Muscle of leg (tissue), 3 donors: ENCODE measurements at regions not wholly inside any gene's neighbourhood (a gene's known extent, or its start where the extent isn't known, plus 50 kb on each side); places are given as distances from the start of the nearest gene placed in this dataset.

Source experiments
- DNase-seq: peaks from one replicate; pipeline ENCODE4 v3.0.0; 2013
- H3K27ac ChIP-seq: one replicate; pipeline ENCODE4 v1.5.1; 2013; ENCODE audit warnings: mild to moderate bottlenecking, low read length, control low read depth
- H3K27me3 ChIP-seq: one replicate; pipeline ENCODE4 v1.6.1; 2013; ENCODE audit warnings: low read length; ENCODE audit not compliant: control insufficient read depth, insufficient read depth
- H3K36me3 ChIP-seq: one replicate; pipeline ENCODE4 v1.6.1; 2013; ENCODE audit warnings: low read length; ENCODE audit not compliant: control insufficient read depth, insufficient read depth
- H3K4me1 ChIP-seq: one replicate; pipeline ENCODE4 v1.6.1; 2013; ENCODE audit warnings: low read length; ENCODE audit not compliant: control insufficient read depth, insufficient read depth
- H3K4me3 ChIP-seq: one replicate; pipeline ENCODE4 v1.5.1; 2013; ENCODE audit warnings: low read length, control low read depth
- H3K9me3 ChIP-seq: replicated peaks from 2 replicates; pipeline ENCODE4 v1.6.1; 2013; ENCODE audit warnings: low read depth, low read length; ENCODE audit not compliant: control insufficient read depth
- WGBS: methylation state at CpG from one replicate; pipeline ENCODE4 v1.1.5; 2013; ENCODE audit warnings: missing lambda C conversion rate; ENCODE audit not compliant: insufficient coverage; 5-methylcytosine and 5-hydroxymethylcytosine counted together

GRCh38 chr10:129219364-129219763 is 247.7 kb upstream of the MGMT start:
- Histone ChIP-seq H3K36me3 (no peaks in the 10 kb centered on the region), H3K27me3 (no peaks in the 10 kb centered on the region), H3K9me3 (no peaks in the 10 kb centered on the region), H3K4me3 (no peak overlapping the region), H3K27ac (no peak overlapping the region), H3K4me1 (no peaks in the 10 kb centered on the region)
- peak; percentile 40 for DNase-seq
- WGBS: no CpG with 5 or more reads among the region's 5 CpGs

GRCh38 chr10:129222436-129222835 is 244.6 kb upstream of the MGMT start:
- Histone ChIP-seq H3K27ac (no peak overlapping the region), H3K27me3 (no peaks in the 10 kb centered on the region), H3K4me1 (no peaks in the 10 kb centered on the region), H3K36me3 (no peaks in the 10 kb centered on the region), H3K9me3 (no peaks in the 10 kb centered on the region), H3K4me3 (no peak overlapping the region)
- WGBS: no CpG with 5 or more reads among the region's 3 CpGs
- peak; percentile 58 for DNase-seq

- H3K4me1 ChIP-seq: no peaks in the 10 kb centered on the region
- 78% methylated on average over 5 of the region's 6 CpGs for WGBS
- H3K27ac ChIP-seq: no peak overlapping the region
- no peaks in the 10 kb centered on the region for H3K27me3 ChIP-seq
- H3K4me3 ChIP-seq: no peak overlapping the region
- no peak for DNase-seq
- H3K36me3 ChIP-seq: no peaks in the 10 kb centered on the region
- no peaks in the 10 kb centered on the region for H3K9me3 ChIP-seq
These were observed 243.7 kb upstream of the MGMT start for GRCh38 chr10:129223363-129223762.

- H3K36me3 ChIP-seq: no peaks in the 10 kb centered on the region
- H3K4me3 ChIP-seq: no peak overlapping the region
- no peaks in the 10 kb centered on the region for H3K27me3 ChIP-seq
- 100% methylated on average over 3 of the region's 4 CpGs for WGBS
- H3K9me3 ChIP-seq: no peaks in the 10 kb centered on the region
- H3K27ac ChIP-seq: no peak overlapping the region
- no peak for DNase-seq
- no peaks in the 10 kb centered on the region for H3K4me1 ChIP-seq
These were observed 243.0 kb upstream of the MGMT start for GRCh38 chr10:129224065-129224464.

GRCh38 chr10:129231821-129232220 is 235.2 kb upstream of the MGMT start:
- WGBS: 92% methylated on average over 6 of the region's 9 CpGs

GRCh38 chr10:129233351-129234148 is 233.5 kb upstream of the MGMT start:
- WGBS: 78% methylated on average over 11 of the region's 15 CpGs
- Histone ChIP-seq H3K4me3 (no peak overlapping the region), H3K27ac (peak overlapping the region; percentile 25), H3K36me3 (no peaks in the 10 kb centered on the region), H3K27me3 (no peaks in the 10 kb centered on the region), H3K9me3 (no peaks in the 10 kb centered on the region), H3K4me1 (peaks cover 7% of the 10 kb centered on the region)
- DNase-seq: peak; percentile 22

More at GRCh38 chr10:129231821-129232220, 235.2 kb upstream of the MGMT start:
- Histone ChIP-seq H3K27me3 (no peaks in the 10 kb centered on the region), H3K9me3 (no peaks in the 10 kb centered on the region), H3K36me3 (no peaks in the 10 kb centered on the region), H3K4me3 (no peak overlapping the region), H3K27ac (no peak overlapping the region), H3K4me1 (peaks cover 7% of the 10 kb centered on the region)
- no peak for DNase-seq

- Histone ChIP-seq H3K4me1 (peaks cover 7% of the 10 kb centered on the region), H3K9me3 (no peaks in the 10 kb centered on the region), H3K4me3 (no peak overlapping the region), H3K27me3 (no peaks in the 10 kb centered on the region), H3K27ac (no peak overlapping the region), H3K36me3 (no peaks in the 10 kb centered on the region)
- 84% methylated on average over 16 of the region's 17 CpGs for WGBS
- DNase-seq: no peak
These were observed 230.8 kb upstream of the MGMT start for GRCh38 chr10:129236274-129236691.

- no peak overlapping the region for H3K4me3 ChIP-seq
- H3K4me1 ChIP-seq: no peaks in the 10 kb centered on the region
- H3K27me3 ChIP-seq: no peaks in the 10 kb centered on the region
- no peaks in the 10 kb centered on the region for H3K9me3 ChIP-seq
- DNase-seq: peak; percentile 64
- H3K27ac ChIP-seq: no peak overlapping the region
- H3K36me3 ChIP-seq: no peaks in the 10 kb centered on the region
- WGBS: 50% methylated on average over 13 of the region's 14 CpGs
These were observed 225.6 kb upstream of the MGMT start for GRCh38 chr10:129241461-129241860.

GRCh38 chr10:129244298-129244697 is 222.7 kb upstream of the MGMT start:
- WGBS: 98% methylated on average over 9 of the region's 9 CpGs
- no peak for DNase-seq
- Histone ChIP-seq H3K9me3 (no peaks in the 10 kb centered on the region), H3K27me3 (no peaks in the 10 kb centered on the region), H3K4me1 (no peaks in the 10 kb centered on the region), H3K27ac (no peak overlapping the region), H3K4me3 (no peak overlapping the region), H3K36me3 (no peaks in the 10 kb centered on the region)

GRCh38 chr10:129244757-129245156 is 222.3 kb upstream of the MGMT start:
- H3K4me3 ChIP-seq: no peak overlapping the region
- H3K36me3 ChIP-seq: no peaks in the 10 kb centered on the region
- H3K9me3 ChIP-seq: no peaks in the 10 kb centered on the region
- 85% methylated on average over 6 of the region's 9 CpGs for WGBS
- no peak overlapping the region for H3K27ac ChIP-seq
- no peaks in the 10 kb centered on the region for H3K27me3 ChIP-seq
- no peak for DNase-seq
- H3K4me1 ChIP-seq: no peaks in the 10 kb centered on the region
